Progenitor cell of endocrine pancreas (in vitro differentiated cells): ENCODE measurements at regions not wholly inside any gene's neighbourhood (a gene's known extent, or its start where the extent isn't known, plus 50 kb on each side); places are given as distances from the start of the nearest gene placed in this dataset.

ENCODE experiments used
- DNase-seq: peaks from one replicate; pipeline ENCODE4 v3.0.0; 2021; ENCODE audit warnings: low spot score; ENCODE audit not compliant: unreplicated experiment
- H3K27ac Mint-ChIP-seq: 2 replicates; pipeline ENCODE4 v1.8.0; 2021; ENCODE audit warnings: mild to moderate bottlenecking, moderate library complexity, mixed read lengths
- H3K27me3 Mint-ChIP-seq: 2 replicates; pipeline ENCODE4 v1.8.0; 2021; ENCODE audit warnings: mixed read lengths
- H3K36me3 Mint-ChIP-seq: 2 replicates; pipeline ENCODE4 v1.8.0; 2022; ENCODE audit warnings: mixed read lengths; ENCODE audit not compliant: insufficient read depth
- H3K4me1 Mint-ChIP-seq: 2 replicates; pipeline ENCODE4 v1.8.0; 2021; ENCODE audit warnings: low read depth, mixed read lengths
- H3K4me3 Mint-ChIP-seq: 2 replicates; pipeline ENCODE4 v1.8.0; 2021; ENCODE audit warnings: low read depth, mild to moderate bottlenecking, moderate library complexity, mixed read lengths
- H3K9me3 Mint-ChIP-seq: 2 replicates; pipeline ENCODE4 v1.8.0; 2021; ENCODE audit warnings: low read depth, mixed read lengths
- TF ChIP-seq, protein P1 (sequence below): fragments of 200-600 bp; sonication (generic); IDR thresholded peaks from one replicate; pipeline ENCODE4 v1.5.0; 2021; ENCODE audit warnings: antibody characterized with exemption, mild to moderate bottlenecking; ENCODE audit not compliant: unreplicated experiment

DNA sequence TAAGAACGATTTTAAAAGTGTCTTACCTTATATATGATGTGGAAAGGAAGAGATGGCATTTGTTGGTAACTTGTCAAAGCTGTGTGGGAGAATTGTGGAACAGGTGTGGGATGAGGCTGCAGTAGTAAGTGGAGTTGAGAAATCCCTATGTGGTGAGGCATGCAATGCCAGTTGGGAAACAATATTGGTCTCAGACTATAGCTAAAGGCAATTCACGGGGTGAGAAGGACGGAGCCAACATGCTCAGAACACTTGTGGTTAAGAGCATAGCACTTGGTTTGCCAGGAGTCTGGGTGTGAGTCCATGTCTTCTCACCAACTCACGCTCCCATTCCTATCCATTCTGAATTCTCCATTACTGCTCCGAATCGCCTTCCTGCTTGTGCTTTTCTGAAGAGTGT, 615.6 kb upstream of the ADAMTS9 start:
- Mint-ChIP-seq H3K36me3 (no peaks in the 10 kb centered on the region), H3K4me3 (no peak overlapping the region), H3K27me3 (no peaks in the 10 kb centered on the region), H3K9me3 (no peaks in the 10 kb centered on the region), H3K4me1 (no peaks in the 10 kb centered on the region), H3K27ac (no peak overlapping the region)
- TF ChIP-seq, protein P1, sequence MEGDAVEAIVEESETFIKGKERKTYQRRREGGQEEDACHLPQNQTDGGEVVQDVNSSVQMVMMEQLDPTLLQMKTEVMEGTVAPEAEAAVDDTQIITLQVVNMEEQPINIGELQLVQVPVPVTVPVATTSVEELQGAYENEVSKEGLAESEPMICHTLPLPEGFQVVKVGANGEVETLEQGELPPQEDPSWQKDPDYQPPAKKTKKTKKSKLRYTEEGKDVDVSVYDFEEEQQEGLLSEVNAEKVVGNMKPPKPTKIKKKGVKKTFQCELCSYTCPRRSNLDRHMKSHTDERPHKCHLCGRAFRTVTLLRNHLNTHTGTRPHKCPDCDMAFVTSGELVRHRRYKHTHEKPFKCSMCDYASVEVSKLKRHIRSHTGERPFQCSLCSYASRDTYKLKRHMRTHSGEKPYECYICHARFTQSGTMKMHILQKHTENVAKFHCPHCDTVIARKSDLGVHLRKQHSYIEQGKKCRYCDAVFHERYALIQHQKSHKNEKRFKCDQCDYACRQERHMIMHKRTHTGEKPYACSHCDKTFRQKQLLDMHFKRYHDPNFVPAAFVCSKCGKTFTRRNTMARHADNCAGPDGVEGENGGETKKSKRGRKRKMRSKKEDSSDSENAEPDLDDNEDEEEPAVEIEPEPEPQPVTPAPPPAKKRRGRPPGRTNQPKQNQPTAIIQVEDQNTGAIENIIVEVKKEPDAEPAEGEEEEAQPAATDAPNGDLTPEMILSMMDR, result no peak
- no peak for DNase-seq

GRCh38 chr3:65291448-65292125, 603.8 kb upstream of the ADAMTS9 start:
- H3K27me3 Mint-ChIP-seq, result peaks cover 2% of the 10 kb centered on the region
- H3K4me3 Mint-ChIP-seq, result no peak overlapping the region
- no peak for DNase-seq
- TF ChIP-seq, protein P1, result no peak
- H3K4me1 Mint-ChIP-seq, result peaks cover 21% of the 10 kb centered on the region
- H3K36me3 Mint-ChIP-seq, result no peaks in the 10 kb centered on the region
- no peaks in the 10 kb centered on the region for H3K9me3 Mint-ChIP-seq
- peak overlapping the region; percentile 77 for H3K27ac Mint-ChIP-seq

- no peak for DNase-seq
- Mint-ChIP-seq H3K9me3 (no peaks in the 10 kb centered on the region), H3K4me1 (peaks cover 21% of the 10 kb centered on the region), H3K27me3 (peaks cover 3% of the 10 kb centered on the region), H3K4me3 (no peak overlapping the region), H3K36me3 (no peaks in the 10 kb centered on the region), H3K27ac (no peak overlapping the region)
- TF ChIP-seq, protein P1, result no peak
Observed at GRCh38 chr3:65288776-65289175, 601.0 kb upstream of the ADAMTS9 start.

GRCh38 chr3:65285956-65286355, 598.2 kb upstream of the ADAMTS9 start:
- no peak for DNase-seq
- H3K9me3 Mint-ChIP-seq, result no peaks in the 10 kb centered on the region
- peaks cover 5% of the 10 kb centered on the region for H3K27me3 Mint-ChIP-seq
- no peaks in the 10 kb centered on the region for H3K36me3 Mint-ChIP-seq
- H3K4me1 Mint-ChIP-seq, result peaks cover 5% of the 10 kb centered on the region
- TF ChIP-seq, protein P1, result no peak
- H3K4me3 Mint-ChIP-seq, result no peak overlapping the region
- H3K27ac Mint-ChIP-seq, result no peak overlapping the region

GRCh38 chr3:65284961-65285360, 597.2 kb upstream of the ADAMTS9 start:
- Mint-ChIP-seq H3K9me3 (no peaks in the 10 kb centered on the region), H3K4me3 (no peak overlapping the region), H3K36me3 (no peaks in the 10 kb centered on the region), H3K27me3 (peaks cover 5% of the 10 kb centered on the region), H3K27ac (no peak overlapping the region), H3K4me1 (no peaks in the 10 kb centered on the region)
- TF ChIP-seq, protein P1, result no peak
- no peak for DNase-seq
